HG03060 (cell line): ENCODE measurements at regions not wholly inside any gene's neighbourhood (a gene's known extent, or its start where the extent isn't known, plus 50 kb on each side); places are given as distances from the start of the nearest gene placed in this dataset.
A peak's percentile ranks its signal among the peaks of the same experiment; 100 is the strongest.
"Not testable (repeated sequence)": the region's sequence is repeated elsewhere in the genome, so short reads cannot be mapped to it uniquely, and the experiment has no call there.

ENCODE experiments used
- ATAC-seq: cut with Tn5 transposase; IDR thresholded peaks from one replicate; pipeline ENCODE4 v1.9.1; 2021; ENCODE audit warnings: low read depth, moderate number of reproducible peaks; ENCODE audit not compliant: unreplicated experiment

- no peak for ATAC-seq
Observed at GRCh38 chr6:50899306-50899870, 80.7 kb downstream of the TFAP2B start.

DNA sequence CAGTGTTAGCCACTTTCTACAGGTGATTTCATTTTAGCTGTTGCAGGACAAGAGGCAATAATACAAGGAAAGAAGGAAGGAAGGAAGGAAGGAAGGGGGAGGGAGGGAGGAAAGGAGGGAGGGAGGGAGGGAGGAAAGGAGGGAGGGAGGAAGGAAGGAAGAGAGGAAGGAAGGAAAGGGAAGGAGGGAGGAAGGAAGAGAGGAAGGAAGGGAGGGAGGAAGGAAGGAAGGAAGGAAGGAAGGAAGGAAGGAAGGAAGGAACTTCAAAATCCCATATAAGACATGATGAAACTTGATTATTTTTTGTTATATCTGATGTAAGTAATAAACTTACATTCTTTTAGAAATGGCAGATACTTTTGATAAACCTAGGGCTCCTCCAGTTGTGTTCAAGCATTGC lies 83.6 kb downstream of the TFAP2B start:
- no peak for ATAC-seq

- no peak for ATAC-seq
Observed at GRCh38 chr6:50905297-50905696, 86.6 kb downstream of the TFAP2B start.

GRCh38 chr6:50907565-50907964 lies 88.9 kb downstream of the TFAP2B start:
- no peak for ATAC-seq

DNA sequence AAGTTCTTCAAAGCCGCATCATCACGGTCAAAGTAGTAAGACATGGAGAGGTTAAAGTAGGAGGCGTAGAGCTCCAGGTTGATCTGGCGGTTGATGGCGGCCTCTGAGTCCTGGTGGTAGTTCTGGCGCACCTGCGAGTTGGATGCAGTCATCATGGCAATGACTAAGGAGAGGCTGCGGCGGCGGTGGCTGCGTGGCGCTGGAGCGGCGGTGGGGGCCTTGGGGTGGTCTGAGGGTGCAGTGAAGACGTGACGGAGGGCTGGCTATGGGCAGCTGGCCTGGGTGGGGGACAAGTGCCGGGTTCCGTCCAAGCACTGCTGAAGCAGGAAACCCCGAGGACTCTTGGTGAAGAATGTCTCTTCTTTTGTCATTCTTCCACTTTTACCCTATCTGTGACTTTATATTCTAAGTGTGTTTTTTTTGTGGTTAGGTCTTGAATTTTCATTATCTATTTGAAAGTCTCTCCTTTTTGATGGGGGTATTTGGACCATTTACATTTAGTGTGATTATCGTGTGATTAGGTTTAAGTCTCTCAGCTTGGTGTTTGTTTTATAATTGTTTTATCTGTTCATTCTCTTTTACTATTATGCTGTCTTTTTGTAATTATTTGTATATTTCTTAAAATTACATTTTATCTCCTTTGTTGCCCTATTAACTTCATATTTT lies 94.6 kb downstream of the TFAP2B start:
- no peak for ATAC-seq

DNA sequence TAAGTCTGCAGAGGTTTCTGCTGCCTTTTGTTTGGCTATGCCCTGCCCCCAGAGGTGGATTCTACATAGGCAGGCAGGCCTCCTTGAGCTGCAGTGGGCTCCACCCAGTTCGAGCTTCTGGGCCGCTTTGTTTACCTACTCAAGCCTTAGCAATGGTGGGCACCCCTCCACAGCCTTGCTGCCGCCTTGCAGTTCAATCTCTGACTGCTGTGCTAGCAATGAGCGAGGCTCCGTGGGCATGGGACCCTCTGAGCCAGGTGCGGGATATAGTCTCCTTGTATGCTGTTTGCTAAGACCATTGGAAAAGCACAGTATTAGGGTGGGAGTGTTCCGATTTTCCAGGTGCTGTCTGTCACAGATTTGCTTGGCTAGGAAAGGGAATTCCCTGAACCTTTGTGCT lies 102.7 kb downstream of the TFAP2B start:
- ATAC-seq, result not testable (repeated sequence)

DNA sequence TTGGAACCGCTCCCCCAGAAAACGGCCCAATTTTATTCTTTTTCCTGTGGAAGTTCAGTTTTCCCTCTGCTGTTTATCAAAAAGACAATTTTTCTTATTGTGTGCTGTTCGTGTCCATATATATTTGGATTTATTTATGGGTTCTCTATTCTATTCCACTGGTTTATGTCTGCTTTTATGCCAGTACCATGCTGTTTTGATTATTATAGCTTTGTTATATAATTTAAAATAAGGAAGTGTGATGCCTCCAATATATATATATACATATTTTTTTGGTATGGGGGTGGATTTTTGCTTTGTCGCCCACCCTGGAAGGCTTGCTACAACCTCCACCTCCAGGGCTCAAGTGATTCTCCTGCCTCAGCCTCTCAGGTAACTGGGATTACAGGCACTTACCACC lies 103.3 kb downstream of the TFAP2B start:
- ATAC-seq, result no peak

- ATAC-seq, result no peak
Observed at GRCh38 chr6:50922579-50923525, 104.2 kb downstream of the TFAP2B start.

DNA sequence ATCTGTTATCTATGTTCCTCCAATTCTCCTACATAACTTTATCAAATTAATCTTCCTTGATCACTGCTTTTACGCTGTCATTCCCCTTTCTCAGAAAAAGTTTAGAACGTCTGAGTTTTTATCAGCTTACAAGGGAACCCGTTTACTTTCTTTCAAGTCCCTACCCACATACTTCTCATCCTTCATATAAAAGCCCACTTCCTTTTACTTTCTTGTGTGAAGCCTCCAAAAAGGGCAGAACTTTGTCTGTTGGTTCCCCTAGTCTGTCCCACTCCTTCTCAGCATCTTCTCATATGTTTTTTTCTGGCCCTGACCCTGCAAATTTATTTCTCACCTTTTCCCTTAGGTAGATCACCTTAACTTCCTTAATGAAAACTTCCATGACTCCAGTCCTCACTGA lies 106.1 kb downstream of the TFAP2B start:
- no peak for ATAC-seq

DNA sequence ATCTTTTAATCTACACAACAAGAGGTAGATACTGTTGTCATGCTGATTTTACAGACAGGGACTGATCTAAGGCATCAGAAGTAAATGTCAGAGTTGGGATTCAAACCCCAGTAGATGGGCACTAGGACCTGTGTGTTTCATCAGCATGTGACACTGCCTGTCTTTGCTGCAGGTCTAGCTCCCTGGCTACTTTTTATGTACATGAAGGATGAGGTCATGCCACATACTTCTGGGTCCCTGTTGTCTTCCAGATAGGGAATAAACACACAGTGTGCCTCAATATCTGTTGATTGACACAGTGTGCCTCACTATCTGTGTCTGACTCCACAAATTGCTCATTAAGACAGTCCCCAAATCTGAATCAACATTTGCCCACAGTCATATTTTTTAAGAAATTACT lies 106.9 kb downstream of the TFAP2B start:
- ATAC-seq, result no peak

DNA sequence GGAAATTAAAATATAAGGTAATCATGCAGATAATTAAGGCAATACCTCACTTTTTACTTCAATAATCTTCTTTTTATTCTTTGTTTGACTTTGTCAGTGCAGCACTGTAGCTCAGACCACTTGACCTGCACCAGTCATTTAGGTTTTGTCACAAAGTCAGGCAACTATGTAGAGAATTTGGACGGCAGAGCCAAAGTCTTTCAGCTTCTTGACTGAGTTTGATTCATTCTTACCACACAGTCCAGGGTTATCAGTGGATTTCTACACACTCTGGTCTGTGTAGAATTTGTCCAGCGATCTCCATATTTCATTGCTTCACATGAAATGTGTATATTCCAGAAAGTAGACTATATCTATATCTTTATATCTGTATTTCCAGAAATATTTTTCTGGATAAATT lies 107.3 kb downstream of the TFAP2B start:
- ATAC-seq, result no peak

DNA sequence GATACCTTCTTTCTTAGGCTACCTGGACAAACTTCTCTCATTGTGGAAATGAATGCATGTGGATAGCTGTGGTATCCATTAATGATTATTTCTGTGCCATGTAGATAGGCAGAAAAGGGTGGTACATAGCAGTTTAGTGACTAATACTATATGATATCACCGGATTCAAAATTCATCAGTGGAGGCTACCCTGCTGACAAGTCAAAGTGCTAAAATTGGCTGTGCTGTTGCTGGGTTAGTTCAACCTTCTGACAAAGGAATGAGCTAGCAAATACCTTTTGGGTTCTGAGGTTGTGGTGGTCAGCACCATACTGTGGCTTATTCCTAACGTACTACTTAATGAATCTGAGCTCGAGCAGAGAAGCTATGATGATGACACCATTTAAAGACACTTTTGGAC lies 109.1 kb downstream of the TFAP2B start:
- no peak for ATAC-seq

GRCh38 chr6:50929323-50929722 lies 110.7 kb downstream of the TFAP2B start:
- no peak for ATAC-seq

DNA sequence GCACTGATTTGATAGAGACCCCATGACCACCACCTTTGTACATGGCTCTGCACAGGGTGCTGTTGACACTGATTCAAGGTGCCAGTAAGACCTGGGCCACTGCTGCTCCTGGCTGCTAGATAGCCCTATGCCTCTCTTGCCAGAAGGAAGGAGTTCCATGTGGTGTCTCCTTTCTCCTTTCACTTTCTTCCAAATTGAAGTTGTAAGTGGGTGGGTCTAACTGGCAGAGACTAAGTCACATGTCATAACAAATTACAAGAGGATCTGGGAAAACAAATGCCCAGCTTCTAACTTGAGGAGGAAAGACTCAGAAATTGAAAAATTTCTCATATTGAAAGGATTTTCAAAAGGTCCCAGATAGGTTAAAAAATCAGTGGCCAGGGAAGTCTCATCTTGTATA lies 116.8 kb downstream of the TFAP2B start:
- ATAC-seq, result no peak

- no peak for ATAC-seq
Observed at GRCh38 chr6:50936277-50936681, 117.6 kb downstream of the TFAP2B start.

DNA sequence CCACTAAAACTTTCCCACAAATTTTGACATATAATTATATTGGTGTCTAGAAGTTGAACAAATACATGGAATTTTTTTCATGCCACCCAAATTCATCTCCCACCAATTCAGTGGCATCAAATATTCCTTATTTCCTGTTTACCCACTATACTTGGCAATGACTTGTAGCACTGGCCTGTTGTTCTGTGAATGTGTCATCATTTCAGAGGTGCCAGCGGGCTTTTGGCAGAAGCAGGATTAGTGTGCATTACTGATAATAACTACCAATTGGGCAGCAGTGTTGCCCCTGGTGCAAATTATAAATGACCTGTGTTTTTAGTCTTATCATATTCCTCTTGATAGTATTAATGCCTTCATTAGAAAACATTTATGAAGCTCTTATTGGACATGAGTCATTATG lies 121.3 kb downstream of the TFAP2B start:
- no peak for ATAC-seq

- ATAC-seq, result no peak
Observed at GRCh38 chr6:50945789-50946188, 127.1 kb downstream of the TFAP2B start.

DNA sequence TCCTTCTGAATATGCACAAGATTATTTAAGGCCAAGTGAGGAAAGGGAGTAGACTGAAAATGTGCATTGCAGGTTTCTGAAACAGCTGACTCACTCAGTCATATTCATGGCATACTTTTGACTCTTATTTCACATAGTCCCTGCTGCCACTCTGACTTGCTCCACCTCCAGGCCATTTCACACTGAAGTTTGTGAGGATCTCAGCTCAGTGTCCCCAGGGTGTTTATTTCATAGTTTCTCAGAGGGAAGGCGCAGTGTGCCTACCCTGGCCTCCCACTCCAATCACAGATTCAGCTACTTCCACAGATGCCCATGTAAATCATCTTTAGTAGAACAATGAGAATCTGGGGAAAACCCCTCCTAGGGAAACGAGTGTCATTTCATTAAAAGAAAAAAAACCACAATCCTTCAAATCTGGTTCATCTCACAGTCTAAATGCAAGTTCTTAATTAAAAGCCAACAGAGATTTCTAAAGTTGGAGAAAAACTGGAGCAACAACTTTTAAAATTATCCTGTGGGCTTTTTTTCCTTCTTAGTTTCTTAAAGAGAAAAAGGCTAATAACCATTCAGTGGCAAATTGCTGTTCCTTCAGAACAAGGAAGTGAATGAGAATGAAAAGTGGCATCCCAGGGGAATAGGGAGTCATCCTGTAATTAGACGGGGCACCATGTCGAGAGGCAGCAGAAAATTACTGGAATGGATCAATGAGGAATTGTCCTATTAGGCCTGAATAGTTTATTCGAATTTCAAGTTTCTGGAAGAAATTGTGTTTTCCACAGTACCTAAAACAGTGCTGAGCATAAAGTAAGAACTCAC lies 133.6 kb downstream of the TFAP2B start:
- ATAC-seq, result peak; percentile 59

DNA sequence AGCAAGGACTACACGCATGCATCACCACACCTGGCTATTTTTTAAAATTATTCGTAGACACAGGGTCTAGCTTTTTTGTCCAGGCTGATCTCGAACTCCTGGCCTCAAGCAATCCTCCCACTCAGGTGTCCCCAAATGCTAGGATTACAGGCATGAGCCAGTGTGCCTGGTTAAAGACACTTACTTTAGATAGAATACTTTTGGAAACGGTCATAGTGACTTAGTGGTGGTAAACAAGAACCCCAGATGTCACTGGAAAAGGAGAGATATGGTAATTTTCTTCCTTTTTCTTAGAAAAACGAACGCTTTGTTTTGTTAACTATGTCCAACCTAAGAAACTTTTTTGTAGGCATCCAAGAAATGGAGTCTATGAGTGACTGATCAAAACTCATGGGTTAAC lies 137.3 kb downstream of the TFAP2B start:
- no peak for ATAC-seq

DNA sequence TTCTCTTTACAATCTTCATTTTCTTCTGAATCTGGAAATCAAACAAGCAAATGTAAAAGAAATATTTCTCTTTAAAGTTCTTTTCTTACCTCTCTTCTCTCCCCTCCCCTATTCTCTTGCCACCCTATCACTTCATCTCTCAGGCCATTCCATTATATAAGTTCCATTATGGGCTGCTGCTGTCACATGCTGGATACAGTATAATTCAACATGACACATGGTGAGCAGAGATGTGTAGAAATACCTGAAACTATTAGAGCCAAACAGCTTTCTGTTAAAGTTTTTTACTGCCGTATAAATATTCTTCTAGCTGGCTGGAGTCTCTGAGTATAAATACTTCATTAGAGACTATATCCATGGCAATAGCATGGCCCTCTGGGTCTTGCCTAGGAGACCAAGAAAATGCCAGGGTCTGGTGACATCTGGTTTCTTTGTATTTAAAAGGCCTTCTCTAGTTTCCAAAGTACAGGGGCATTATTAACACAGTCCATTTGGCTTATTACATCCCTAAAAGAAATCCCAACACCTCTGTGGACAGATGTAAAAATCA lies 139.6 kb downstream of the TFAP2B start:
- no peak for ATAC-seq
